Tibial nerve (tissue), 3 donors: ENCODE measurements at regions not wholly inside any gene's neighbourhood (a gene's known extent, or its start where the extent isn't known, plus 50 kb on each side); places are given as distances from the start of the nearest gene placed in this dataset.

Experiments
- CTCF ChIP-seq, 5 experiments: fragments of 200-600 bp in 3 of 5; fragments of 450-650 bp in 2 of 5; sonication (generic) in 3 of 5; IDR thresholded peaks; one replicate each; pipeline ENCODE4 v1.5.1; 2016 to 2019; ENCODE audit warnings: antibody characterized with exemption in 5 of 5, mild to moderate bottlenecking in 3 of 5, moderate library complexity in 2 of 5
- POLR2A ChIP-seq, 2 donors: fragments of 450-650 bp; IDR thresholded peaks; one replicate each; pipeline ENCODE4 v1.6.1; 2017; ENCODE audit warnings: antibody characterized with exemption in 2 of 2, mild to moderate bottlenecking in 2 of 2, moderate library complexity in 2 of 2

GRCh38 chr5:54725391-54726280 is 208.1 kb downstream of the SNX18 start:
- TF ChIP-seq CTCF (IDR thresholded peaks at IDR 0.05): no peak
- no peak for TF ChIP-seq POLR2A (IDR thresholded peaks at IDR 0.05)
